Pulmonary artery endothelial cell (primary cell): ENCODE measurements at regions not wholly inside any gene's neighbourhood (a gene's known extent, or its start where the extent isn't known, plus 50 kb on each side); places are given as distances from the start of the nearest gene placed in this dataset.
"Not testable (repeated sequence)": the region's sequence is repeated elsewhere in the genome, so short reads cannot be mapped to it uniquely, and the experiment has no call there.

Experiments used
- DNase-seq: peaks from one replicate; pipeline ENCODE4 v3.0.0-alpha.2; 2011; ENCODE audit warnings: low read depth, low spot score

- no peak for DNase-seq
Measured at GRCh38 chr4:77305766-77306165, 148.8 kb downstream of the CCNG2 start.

- DNase-seq, result no peak
Measured at GRCh38 chr4:77306496-77306895, 149.5 kb downstream of the CCNG2 start.

GRCh38 chr4:77308843-77309242, 151.8 kb downstream of the CCNG2 start:
- no peak for DNase-seq

- no peak for DNase-seq
Measured at GRCh38 chr4:77309496-77309895, 152.5 kb downstream of the CCNG2 start.

GRCh38 chr4:77310931-77311330, 153.9 kb downstream of the CCNG2 start:
- no peak for DNase-seq

GRCh38 chr4:77314697-77315096, 157.7 kb downstream of the CCNG2 start:
- DNase-seq, result no peak

- DNase-seq, result no peak
Measured at GRCh38 chr4:77327151-77327550, 170.1 kb downstream of the CCNG2 start.

GRCh38 chr4:77332696-77333270, 175.8 kb downstream of the CCNG2 start:
- no peak for DNase-seq

- DNase-seq, result no peak
Measured at GRCh38 chr4:77336411-77337142, 179.6 kb downstream of the CCNG2 start.

- DNase-seq, result no peak
Measured at GRCh38 chr4:77342170-77342810, 185.3 kb downstream of the CCNG2 start.

GRCh38 chr4:77344001-77344400, 187.0 kb downstream of the CCNG2 start:
- no peak for DNase-seq

- DNase-seq, result no peak
Measured at GRCh38 chr4:77344784-77345183, 187.8 kb downstream of the CCNG2 start.

- DNase-seq, result no peak
Measured at GRCh38 chr4:77347351-77347966, 190.5 kb downstream of the CCNG2 start.

GRCh38 chr4:77348815-77349214, 191.8 kb downstream of the CCNG2 start:
- no peak for DNase-seq

- no peak for DNase-seq
Measured at GRCh38 chr4:77349364-77349763, 192.4 kb downstream of the CCNG2 start.

- no peak for DNase-seq
Measured at GRCh38 chr4:77349796-77350195, 192.8 kb downstream of the CCNG2 start.

- no peak for DNase-seq
Measured at GRCh38 chr4:77352192-77352591, 195.2 kb downstream of the CCNG2 start.

GRCh38 chr4:77353724-77354315, 196.8 kb downstream of the CCNG2 start:
- DNase-seq, result not testable (repeated sequence)

- no peak for DNase-seq
Measured at GRCh38 chr4:77354550-77354949, 197.5 kb downstream of the CCNG2 start.

- no peak for DNase-seq
Measured at GRCh38 chr4:77355731-77356130, 198.7 kb downstream of the CCNG2 start.

GRCh38 chr4:77358315-77358928, 201.4 kb downstream of the CCNG2 start:
- peak; percentile 7 for DNase-seq

GRCh38 chr4:77360451-77360850, 203.4 kb downstream of the CCNG2 start:
- DNase-seq, result no peak
